NCI-H128 (cell line): ENCODE measurements at regions not wholly inside any gene's neighbourhood (a gene's known extent, or its start where the extent isn't known, plus 50 kb on each side); places are given as distances from the start of the nearest gene placed in this dataset.

Experiments
- DNase-seq: peaks from one replicate; lab custom pipeline; 2025; ENCODE audit not compliant: unreplicated experiment; lab: John Stamatoyannopoulos, UW

GRCh38 chr9:12613071-12613470 is 80.1 kb upstream of the TYRP1 start:
- no peak for DNase-seq

DNA sequence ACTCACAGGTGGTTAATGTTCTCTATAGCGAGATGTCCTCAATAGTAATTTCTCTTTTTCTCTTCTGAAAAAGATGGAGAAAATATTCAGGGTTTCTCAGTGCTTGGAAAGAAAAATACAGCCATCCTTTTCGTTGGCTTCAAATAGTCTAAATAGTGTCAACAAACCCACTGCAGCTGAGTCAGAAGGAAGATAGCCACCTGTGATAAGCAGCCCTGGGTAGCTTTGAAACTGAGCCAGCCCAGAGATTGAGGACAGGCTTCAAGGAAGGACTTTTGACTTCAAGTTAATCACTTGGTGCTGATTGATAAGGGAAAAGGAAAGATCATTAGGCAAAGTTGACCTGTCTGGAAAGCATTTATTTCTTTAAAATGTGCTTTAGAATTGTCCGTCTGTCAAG is 78.7 kb upstream of the TYRP1 start:
- no peak for DNase-seq

- DNase-seq: no peak
Measured at GRCh38 chr9:12618956-12619355, 74.2 kb upstream of the TYRP1 start.

DNA sequence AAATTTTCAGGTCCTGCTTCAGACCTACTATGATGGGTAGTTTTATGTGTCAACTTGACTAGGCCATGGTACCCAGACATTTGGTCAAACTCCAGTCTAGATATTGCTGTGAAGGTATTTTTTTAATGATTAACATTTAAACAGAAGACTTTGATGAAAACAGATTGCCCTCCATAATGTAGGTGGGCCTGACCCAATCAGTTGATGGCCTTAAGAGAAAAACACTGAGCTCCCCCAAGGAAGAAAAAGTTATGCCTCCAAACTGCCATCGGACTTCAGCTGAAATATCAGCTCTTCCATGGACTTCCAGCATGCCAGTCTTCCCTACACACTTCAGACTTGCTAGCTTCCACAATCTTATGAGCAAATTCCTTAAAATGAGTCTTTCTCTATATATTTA is 67.3 kb upstream of the TYRP1 start:
- no peak for DNase-seq

DNA sequence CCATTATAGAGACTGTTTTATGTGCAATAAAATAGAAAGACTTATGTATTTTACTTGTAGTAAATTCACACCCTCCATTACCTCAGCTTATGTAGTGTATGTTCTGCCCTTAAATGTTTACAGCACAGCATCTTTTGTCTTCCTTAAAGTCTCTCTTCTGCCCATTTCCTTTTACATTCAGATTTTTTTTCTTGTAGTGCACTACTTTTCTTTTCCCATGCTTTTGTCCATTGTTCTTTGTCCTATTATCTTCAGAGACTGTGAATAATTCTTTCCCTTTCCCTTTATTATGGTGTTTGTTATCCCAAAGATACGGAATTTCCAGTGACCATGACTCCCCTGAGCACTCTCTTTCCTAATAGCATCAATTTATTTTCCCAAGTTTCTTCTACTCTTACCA is 66.1 kb upstream of the TYRP1 start:
- no peak for DNase-seq

DNA sequence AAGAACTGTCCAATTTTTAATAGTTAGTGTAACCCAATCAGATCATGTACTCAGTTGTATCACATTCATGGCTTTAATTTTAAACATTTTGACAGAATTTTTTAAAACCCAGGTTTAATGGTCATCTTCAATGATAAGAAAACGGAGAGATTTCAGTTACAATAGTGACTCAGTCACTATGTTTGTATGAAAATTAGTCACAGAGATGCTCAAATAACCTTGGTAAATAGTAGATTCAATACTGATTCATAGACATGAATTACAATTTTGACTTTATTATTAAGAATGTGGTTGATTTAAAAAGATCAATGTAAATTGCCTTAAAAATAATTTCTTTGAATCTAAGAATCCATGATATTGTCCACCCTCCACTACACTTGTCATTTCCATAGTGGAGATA is 64.6 kb upstream of the TYRP1 start:
- no peak for DNase-seq

DNA sequence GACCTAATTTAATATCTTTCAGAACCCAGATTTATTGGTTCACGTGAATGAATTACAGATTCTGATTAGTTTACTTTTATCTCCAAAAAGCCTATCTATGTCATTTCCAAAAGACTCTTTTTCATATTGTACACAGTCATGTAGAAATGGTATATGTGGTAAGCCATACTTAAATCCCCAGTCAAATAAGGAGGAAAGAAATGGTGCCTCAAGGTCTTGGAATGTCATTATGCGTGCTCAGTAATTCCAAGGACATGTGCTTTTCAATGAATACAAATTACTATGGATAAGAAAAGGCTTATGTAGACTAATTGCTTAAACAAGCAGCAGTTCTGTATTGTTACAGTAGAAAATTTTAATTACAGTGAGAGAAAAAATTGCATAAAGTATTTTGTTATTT is 64.1 kb upstream of the TYRP1 start:
- DNase-seq: no peak

- DNase-seq: no peak
Measured at GRCh38 chr9:12631866-12632265, 61.3 kb upstream of the TYRP1 start.

GRCh38 chr9:12633016-12633765 is 60.0 kb upstream of the TYRP1 start:
- no peak for DNase-seq

DNA sequence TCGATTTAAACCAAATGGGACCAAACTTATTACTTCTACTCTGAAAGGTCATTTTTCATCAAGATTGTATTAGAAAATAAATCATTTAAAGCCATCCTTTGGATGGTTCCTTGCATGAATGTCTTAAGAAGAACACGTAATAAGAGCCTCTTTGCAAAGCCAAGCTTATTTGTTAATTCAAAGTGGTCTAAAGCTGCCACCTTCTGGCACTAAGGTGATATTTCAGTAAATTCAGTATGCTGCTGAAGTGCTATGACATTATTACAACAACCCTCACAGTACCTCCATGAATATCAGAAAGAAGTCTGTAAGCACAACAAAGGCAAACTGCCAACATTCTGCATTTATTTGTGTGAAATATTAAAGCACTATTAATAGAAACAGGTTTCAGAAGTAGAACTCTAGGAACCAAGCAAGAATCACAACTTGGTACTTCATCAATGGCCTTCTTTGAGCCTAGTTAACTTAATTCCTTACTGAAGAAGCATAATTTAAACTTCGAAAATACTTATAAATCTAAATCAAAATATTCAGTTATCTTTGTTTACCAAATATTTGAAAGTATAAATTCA is 53.1 kb upstream of the TYRP1 start:
- peak; percentile 13 for DNase-seq

- no peak for DNase-seq
Measured at GRCh38 chr9:12640866-12641636, 52.1 kb upstream of the TYRP1 start.
